HL-60 (cell line): ENCODE measurements at regions not wholly inside any gene's neighbourhood (a gene's known extent, or its start where the extent isn't known, plus 50 kb on each side); places are given as distances from the start of the nearest gene placed in this dataset.

Source experiments
- DNase-seq, 2 experiments: peaks; one replicate each; pipeline ENCODE4 v3.0.0-alpha.2; 2010 to 2020; ENCODE audit warnings: low read depth in 1 of 2, low spot score in 1 of 2
- H3K27ac ChIP-seq: fragments of 250-450 bp; sonication (Bioruptor Pico); replicated peaks from 2 replicates; pipeline ENCODE4 v1.5.1; 2020; ENCODE audit warnings: mild to moderate bottlenecking, moderate library complexity
- H3K27me3 ChIP-seq: fragments of 250-450 bp; sonication (Bioruptor Pico); 2 replicates; pipeline ENCODE4 v1.5.1; 2021; ENCODE audit warnings: mild to moderate bottlenecking, moderate library complexity; ENCODE audit not compliant: insufficient read depth, poor library complexity, severe bottlenecking
- H3K4me3 ChIP-seq: replicated peaks from 2 replicates; pipeline ENCODE4 v1.5.1; 2011; ENCODE audit warnings: mild to moderate bottlenecking, control low read depth, low read length; ENCODE audit not compliant: insufficient read depth
- CTCF ChIP-seq: IDR thresholded peaks from one replicate; pipeline ENCODE4 v1.5.1; 2011; ENCODE audit warnings: low read length, control low read depth, inconsistent platforms; ENCODE audit not compliant: insufficient read depth
- GABPA ChIP-seq: IDR thresholded peaks from 2 replicates; pipeline ENCODE4 v1.6.1; 2012; ENCODE audit warnings: low read depth
- POLR2AphosphoS5 ChIP-seq: IDR thresholded peaks from 2 replicates; pipeline ENCODE4 v1.6.1; 2012; ENCODE audit warnings: low read depth
- REST ChIP-seq: IDR thresholded peaks from 2 replicates; pipeline ENCODE4 v1.6.1; 2012; ENCODE audit warnings: low read depth; ENCODE audit not compliant: insufficient replicate concordance
- SPI1 ChIP-seq: IDR thresholded peaks from 2 replicates; pipeline ENCODE4 v1.6.1; 2012; ENCODE audit warnings: low read depth, mild to moderate bottlenecking, borderline replicate concordance

GRCh38 chr1:82463951-82464350, 663.2 kb downstream of the ADGRL2 start:
- TF ChIP-seq CTCF = no peak
- TF ChIP-seq REST = no peak
- no peak for TF ChIP-seq GABPA
- no peak for TF ChIP-seq SPI1
- no peak for DNase-seq
- Histone ChIP-seq H3K27me3 (no peaks in the 10 kb centered on the region), H3K4me3 (no peak overlapping the region), H3K27ac (no peak overlapping the region)

GRCh38 chr1:82462366-82462765, 661.6 kb downstream of the ADGRL2 start:
- no peak for TF ChIP-seq SPI1
- TF ChIP-seq POLR2AphosphoS5 = no peak
- no peak for TF ChIP-seq REST
- TF ChIP-seq CTCF = no peak
- TF ChIP-seq GABPA = no peak
- H3K27ac ChIP-seq = no peak overlapping the region
- no peak overlapping the region for H3K4me3 ChIP-seq
- H3K27me3 ChIP-seq = no peaks in the 10 kb centered on the region
- DNase-seq = no peak

GRCh38 chr1:82455342-82455741, 654.6 kb downstream of the ADGRL2 start:
- Histone ChIP-seq H3K27ac (no peak overlapping the region), H3K4me3 (no peak overlapping the region)

More at GRCh38 chr1:82455342-82455741, 654.6 kb downstream of the ADGRL2 start:
- DNase-seq = no peak
- H3K27me3 ChIP-seq = no peaks in the 10 kb centered on the region
- TF ChIP-seq POLR2AphosphoS5 (no peak), GABPA (no peak), SPI1 (no peak), REST (no peak), CTCF (no peak)
